GM12873 (cell line): ENCODE measurements at regions not wholly inside any gene's neighbourhood (a gene's known extent, or its start where the extent isn't known, plus 50 kb on each side); places are given as distances from the start of the nearest gene placed in this dataset.
A peak's percentile ranks its signal among the peaks of the same experiment; 100 is the strongest.

Source experiments
- TF ChIP-seq, protein P1 (sequence below): IDR thresholded peaks from 2 replicates; pipeline ENCODE4 v1.5.1; 2012; ENCODE audit warnings: low read depth, mild to moderate bottlenecking, moderate library complexity, low read length, control low read depth; ENCODE audit not compliant: insufficient read depth; ENCODE audit errors: missing control alignments

DNA sequence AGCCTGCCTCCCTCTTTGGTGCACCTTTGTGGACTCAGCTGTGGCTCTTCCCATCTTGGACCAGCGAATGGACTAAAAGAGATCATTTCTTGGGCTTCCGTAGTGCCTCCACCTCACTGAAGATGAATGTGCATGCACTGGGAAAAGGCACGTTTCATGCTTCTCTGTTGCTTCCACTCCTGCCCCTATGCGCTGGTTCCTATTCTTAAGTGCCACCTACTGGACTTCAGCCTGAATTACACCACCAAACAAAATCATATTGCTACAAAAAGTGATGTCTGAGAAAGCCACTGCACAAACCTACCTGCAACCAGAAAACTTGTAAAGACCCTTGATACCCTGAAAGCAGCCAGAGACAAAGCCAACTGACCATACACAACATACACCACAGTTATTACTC lies 695.6 kb downstream of the TSN start:
- TF ChIP-seq, protein P1, sequence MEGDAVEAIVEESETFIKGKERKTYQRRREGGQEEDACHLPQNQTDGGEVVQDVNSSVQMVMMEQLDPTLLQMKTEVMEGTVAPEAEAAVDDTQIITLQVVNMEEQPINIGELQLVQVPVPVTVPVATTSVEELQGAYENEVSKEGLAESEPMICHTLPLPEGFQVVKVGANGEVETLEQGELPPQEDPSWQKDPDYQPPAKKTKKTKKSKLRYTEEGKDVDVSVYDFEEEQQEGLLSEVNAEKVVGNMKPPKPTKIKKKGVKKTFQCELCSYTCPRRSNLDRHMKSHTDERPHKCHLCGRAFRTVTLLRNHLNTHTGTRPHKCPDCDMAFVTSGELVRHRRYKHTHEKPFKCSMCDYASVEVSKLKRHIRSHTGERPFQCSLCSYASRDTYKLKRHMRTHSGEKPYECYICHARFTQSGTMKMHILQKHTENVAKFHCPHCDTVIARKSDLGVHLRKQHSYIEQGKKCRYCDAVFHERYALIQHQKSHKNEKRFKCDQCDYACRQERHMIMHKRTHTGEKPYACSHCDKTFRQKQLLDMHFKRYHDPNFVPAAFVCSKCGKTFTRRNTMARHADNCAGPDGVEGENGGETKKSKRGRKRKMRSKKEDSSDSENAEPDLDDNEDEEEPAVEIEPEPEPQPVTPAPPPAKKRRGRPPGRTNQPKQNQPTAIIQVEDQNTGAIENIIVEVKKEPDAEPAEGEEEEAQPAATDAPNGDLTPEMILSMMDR = peak; percentile 70

DNA sequence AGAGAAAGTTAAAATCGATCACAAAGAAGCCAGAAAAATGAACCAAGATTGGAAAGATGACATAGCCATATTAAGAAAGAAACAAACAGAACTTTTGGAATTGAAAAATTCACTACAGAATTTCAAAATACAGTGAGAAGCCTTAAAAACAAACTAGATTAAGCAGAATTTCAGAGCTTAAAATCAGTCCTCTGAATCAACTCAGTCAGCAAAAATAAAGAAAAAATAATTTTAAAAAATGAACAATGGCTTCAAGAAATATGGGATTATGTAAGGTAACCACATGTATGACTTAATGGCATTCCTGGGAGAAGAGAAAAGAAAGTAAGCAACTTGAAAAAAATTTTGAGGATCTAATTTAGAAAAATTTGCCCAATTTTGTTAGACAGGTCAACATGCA lies 696.2 kb downstream of the TSN start:
- TF ChIP-seq, protein P1 = no peak

DNA sequence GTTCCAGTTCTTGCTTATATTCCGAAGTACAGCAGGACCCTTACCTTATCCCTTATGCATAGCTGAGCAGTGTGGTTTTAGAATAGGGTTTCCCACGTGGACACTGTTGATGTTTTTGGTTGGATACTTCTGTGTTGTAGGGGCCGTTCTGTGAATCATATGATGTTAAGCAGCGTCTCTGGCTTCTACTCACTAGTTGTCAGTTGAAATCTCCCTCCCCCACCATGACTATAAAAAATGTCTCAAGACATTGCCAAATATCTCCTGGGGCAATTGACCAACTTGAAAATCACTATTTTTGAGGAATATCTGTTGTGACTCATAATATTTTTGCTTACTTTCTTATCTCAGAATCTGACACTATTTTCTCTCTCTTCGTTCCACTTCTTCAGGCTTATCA lies 713.7 kb downstream of the TSN start:
- TF ChIP-seq, protein P1 = no peak

DNA sequence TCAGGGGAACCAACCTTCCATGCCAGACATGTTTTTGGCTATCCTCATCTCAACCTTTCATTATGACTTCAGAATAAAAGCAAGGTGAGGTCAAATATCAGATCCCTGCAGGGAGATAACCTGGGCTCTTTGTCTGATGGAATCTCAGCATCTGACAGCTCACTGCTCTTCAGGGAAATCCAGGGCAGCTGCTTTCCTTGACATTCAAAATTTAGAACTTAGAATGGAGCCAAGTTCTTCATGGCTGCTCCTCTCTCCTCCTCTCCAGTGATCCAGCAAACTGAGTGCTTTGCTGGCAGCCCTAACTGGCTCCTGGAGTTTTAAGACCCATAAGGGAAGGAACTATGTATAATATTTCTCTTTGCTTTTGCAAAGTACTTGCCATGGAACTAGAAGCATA lies 716.3 kb downstream of the TSN start:
- TF ChIP-seq, protein P1 = no peak

DNA sequence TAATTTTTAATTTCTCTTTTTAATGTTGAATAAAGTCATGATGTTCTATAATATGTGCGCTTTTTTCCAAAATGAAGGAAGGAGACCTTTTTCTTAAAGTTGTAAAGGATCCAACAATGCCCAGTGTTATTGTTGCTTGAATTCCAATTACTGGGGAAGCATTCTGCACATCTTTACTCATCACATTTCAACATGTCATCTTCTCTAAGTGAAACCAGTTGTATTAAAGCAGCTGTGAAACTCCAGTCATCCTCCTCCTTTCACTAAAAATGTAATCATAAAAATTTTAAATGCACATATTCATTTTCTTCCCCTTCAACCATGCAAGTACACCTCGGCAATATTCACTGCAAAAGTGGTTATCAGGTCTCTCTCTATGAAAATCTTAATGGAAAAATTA lies 722.7 kb downstream of the TSN start:
- TF ChIP-seq, protein P1 = no peak

DNA sequence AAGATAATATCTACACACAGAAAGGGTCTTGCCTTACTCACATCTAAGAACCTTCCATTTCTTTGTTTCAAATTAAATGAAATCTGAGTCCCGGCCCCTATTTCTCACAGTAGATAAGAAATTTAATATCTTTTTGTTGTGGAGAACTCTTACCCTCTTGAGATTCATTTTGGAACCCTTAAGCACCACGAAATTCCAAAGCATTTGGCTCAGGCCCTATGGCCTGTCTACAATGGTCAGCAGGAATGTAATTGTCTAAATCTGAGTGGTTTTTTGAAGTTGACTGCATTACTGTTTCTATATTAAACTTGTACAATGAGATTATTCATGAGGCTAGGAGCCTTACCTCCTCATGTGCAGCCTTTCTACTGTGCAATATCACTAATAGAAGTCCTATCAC lies 723.3 kb downstream of the TSN start:
- TF ChIP-seq, protein P1 = no peak

DNA sequence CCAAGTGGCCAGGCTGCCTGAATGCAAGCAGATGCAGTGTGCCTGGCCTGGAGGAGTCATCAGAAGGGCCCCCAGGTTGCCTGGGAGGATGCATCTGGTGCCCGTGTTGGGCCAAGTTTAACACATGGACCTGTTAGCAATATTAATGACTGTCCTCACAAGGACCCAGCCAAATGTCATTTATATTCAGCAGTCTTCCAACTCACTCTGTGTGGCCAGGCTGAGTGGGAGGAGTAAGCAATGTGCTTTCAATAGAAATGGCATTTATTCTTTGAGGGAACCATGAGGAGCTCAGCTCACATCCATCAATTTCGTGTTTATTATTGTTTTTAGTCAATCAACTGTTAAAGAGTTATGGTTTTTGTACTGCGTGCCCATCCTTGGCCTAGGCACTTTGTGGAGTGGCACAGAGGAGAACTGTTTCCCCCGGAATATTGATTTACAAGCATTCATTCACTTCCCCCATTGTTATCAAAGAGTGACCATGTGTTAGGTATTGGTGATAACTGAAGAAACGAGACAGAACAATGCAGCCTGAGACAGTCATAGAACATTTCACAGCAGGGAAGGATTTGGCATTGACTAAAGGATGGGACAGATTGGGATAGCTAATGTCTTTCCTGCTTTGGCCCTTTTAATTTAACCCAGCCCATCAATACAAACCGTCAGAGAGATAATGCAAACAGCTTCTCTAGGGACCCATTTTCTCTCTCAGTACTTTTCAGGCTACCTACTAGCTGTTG lies 725.2 kb downstream of the TSN start:
- TF ChIP-seq, protein P1 = no peak
